NCI-H1436 (cell line): ENCODE measurements at regions not wholly inside any gene's neighbourhood (a gene's known extent, or its start where the extent isn't known, plus 50 kb on each side); places are given as distances from the start of the nearest gene placed in this dataset.

Experiments
- DNase-seq: peaks from one replicate; lab custom pipeline; 2025; lab: John Stamatoyannopoulos, UW

GRCh38 chr9:134247918-134248631 is 78.2 kb upstream of the RXRA start:
- DNase-seq: no peak

GRCh38 chr9:134251296-134252069 is 74.8 kb upstream of the RXRA start:
- DNase-seq: no peak

GRCh38 chr9:134252084-134252830 is 74.0 kb upstream of the RXRA start:
- DNase-seq: peak; percentile 84

- no peak for DNase-seq
These were observed 72.5 kb upstream of the RXRA start for GRCh38 chr9:134253606-134254205.

GRCh38 chr9:134258332-134258731 is 67.9 kb upstream of the RXRA start:
- DNase-seq: no peak

- DNase-seq: no peak
These were observed 67.3 kb upstream of the RXRA start for GRCh38 chr9:134258828-134259546.

GRCh38 chr9:134259708-134260107 is 66.5 kb upstream of the RXRA start:
- no peak for DNase-seq

- no peak for DNase-seq
These were observed 65.5 kb upstream of the RXRA start for GRCh38 chr9:134260801-134261200.

GRCh38 chr9:134262035-134262434 is 64.2 kb upstream of the RXRA start:
- no peak for DNase-seq

GRCh38 chr9:134263596-134263995 is 62.7 kb upstream of the RXRA start:
- no peak for DNase-seq

- DNase-seq: no peak
These were observed 62.1 kb upstream of the RXRA start for GRCh38 chr9:134264169-134264568.

GRCh38 chr9:134265078-134265477 is 61.2 kb upstream of the RXRA start:
- no peak for DNase-seq

- DNase-seq: no peak
These were observed 59.8 kb upstream of the RXRA start for GRCh38 chr9:134266418-134266817.

GRCh38 chr9:134267305-134267880 is 58.9 kb upstream of the RXRA start:
- no peak for DNase-seq

- DNase-seq: no peak
These were observed 58.2 kb upstream of the RXRA start for GRCh38 chr9:134267881-134268724.

- DNase-seq: no peak
These were observed 57.5 kb upstream of the RXRA start for GRCh38 chr9:134268747-134269146.

GRCh38 chr9:134271338-134272301 is 54.6 kb upstream of the RXRA start:
- peak; percentile 46 for DNase-seq

GRCh38 chr9:134272302-134273023 is 53.8 kb upstream of the RXRA start:
- peak; percentile 35 for DNase-seq

- no peak for DNase-seq
These were observed 52.6 kb upstream of the RXRA start for GRCh38 chr9:134273647-134274046.
